ENCODE measurements at regions not wholly inside any gene's neighbourhood (a gene's known extent, or its start where the extent isn't known, plus 50 kb on each side); places are given as distances from the start of the nearest gene placed in this dataset.

DNA sequence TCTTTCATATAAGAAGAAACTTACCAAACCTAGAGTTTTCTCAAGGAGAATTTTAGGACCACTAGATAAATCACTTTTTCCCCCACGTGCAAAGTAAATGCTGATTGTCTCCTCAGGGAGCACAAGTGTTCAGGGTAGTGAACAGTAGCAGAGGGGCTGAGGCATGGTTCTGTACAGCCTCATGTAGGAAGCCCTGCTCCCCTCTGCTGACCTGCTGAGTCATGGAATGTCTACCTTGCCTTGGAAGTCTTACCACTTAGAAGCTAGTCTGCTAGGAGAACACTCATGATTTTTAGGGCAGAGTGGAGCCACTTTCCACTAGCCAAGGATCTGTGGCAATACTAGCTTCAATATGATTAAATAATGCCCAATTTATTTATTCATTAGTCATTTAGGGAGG, 2120.6 kb upstream of the RAG2 start:
- Histone ChIP-seq H3K27me3 (ENCODE audit: control insufficient read depth, insufficient read depth, low read length) (no peaks in the 10 kb centered on the region), H3K9me3 (ENCODE audit: control insufficient read depth, insufficient read depth, low read length) (no peaks in the 10 kb centered on the region), H3K4me3 (ENCODE audit: low read depth, low read length) (no peak overlapping the region), H3K27ac (ENCODE audit: low read depth, low read length) (no peak overlapping the region)
- TF ChIP-seq, protein P1, sequence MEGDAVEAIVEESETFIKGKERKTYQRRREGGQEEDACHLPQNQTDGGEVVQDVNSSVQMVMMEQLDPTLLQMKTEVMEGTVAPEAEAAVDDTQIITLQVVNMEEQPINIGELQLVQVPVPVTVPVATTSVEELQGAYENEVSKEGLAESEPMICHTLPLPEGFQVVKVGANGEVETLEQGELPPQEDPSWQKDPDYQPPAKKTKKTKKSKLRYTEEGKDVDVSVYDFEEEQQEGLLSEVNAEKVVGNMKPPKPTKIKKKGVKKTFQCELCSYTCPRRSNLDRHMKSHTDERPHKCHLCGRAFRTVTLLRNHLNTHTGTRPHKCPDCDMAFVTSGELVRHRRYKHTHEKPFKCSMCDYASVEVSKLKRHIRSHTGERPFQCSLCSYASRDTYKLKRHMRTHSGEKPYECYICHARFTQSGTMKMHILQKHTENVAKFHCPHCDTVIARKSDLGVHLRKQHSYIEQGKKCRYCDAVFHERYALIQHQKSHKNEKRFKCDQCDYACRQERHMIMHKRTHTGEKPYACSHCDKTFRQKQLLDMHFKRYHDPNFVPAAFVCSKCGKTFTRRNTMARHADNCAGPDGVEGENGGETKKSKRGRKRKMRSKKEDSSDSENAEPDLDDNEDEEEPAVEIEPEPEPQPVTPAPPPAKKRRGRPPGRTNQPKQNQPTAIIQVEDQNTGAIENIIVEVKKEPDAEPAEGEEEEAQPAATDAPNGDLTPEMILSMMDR (IDR thresholded peaks at IDR 0.05; ENCODE audit: low read depth, low read length) = no peak
- POLR2A ChIA-PET = no interaction called here
- CTCF ChIA-PET = no interaction called here
- no peak for DNase-seq (ENCODE audit: low read depth, low spot score)

GRCh38 chr11:38718049-38718448, 2120.0 kb upstream of the RAG2 start:
- no peaks in the 10 kb centered on the region for H3K27me3 ChIP-seq (ENCODE audit: control insufficient read depth, insufficient read depth, low read length)
- no peak overlapping the region for H3K4me3 ChIP-seq (ENCODE audit: low read depth, low read length)
- CTCF ChIA-PET = no interaction called here
- POLR2A ChIA-PET = no interaction called here
- H3K27ac ChIP-seq (ENCODE audit: low read depth, low read length) = no peak overlapping the region
- TF ChIP-seq, protein P1 (IDR thresholded peaks at IDR 0.05; ENCODE audit: low read depth, low read length) = no peak
- H3K9me3 ChIP-seq (ENCODE audit: control insufficient read depth, insufficient read depth, low read length) = no peaks in the 10 kb centered on the region
- no peak for DNase-seq (ENCODE audit: low read depth, low spot score)

DNA sequence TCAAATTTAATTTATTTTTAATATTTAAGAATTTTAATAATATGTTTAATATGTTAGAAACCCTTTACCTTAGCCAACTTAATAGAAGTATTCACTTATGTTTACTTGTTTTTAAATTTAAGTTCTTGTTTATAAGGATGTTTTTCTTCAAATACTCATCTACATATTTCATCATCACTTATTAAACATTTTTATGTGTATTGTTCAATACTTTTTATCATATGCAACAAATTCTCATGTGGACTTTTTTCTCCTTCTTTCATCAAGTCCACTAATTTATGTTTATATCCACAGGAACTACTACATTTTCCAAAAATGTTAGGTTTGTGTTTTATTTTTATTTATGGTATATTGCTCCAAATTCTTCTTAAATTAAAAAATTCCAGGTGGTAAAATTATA, 2113.1 kb upstream of the RAG2 start:
- CTCF ChIA-PET = no interaction called here
- POLR2A ChIA-PET = no interaction called here
- Histone ChIP-seq H3K9me3 (ENCODE audit: control insufficient read depth, insufficient read depth, low read length) (no peaks in the 10 kb centered on the region), H3K27ac (ENCODE audit: low read depth, low read length) (no peak overlapping the region), H3K27me3 (ENCODE audit: control insufficient read depth, insufficient read depth, low read length) (no peaks in the 10 kb centered on the region), H3K4me3 (ENCODE audit: low read depth, low read length) (no peak overlapping the region)
- TF ChIP-seq, protein P1 (IDR thresholded peaks at IDR 0.05; ENCODE audit: low read depth, low read length) = no peak
- DNase-seq (ENCODE audit: low read depth, low spot score) = no peak

DNA sequence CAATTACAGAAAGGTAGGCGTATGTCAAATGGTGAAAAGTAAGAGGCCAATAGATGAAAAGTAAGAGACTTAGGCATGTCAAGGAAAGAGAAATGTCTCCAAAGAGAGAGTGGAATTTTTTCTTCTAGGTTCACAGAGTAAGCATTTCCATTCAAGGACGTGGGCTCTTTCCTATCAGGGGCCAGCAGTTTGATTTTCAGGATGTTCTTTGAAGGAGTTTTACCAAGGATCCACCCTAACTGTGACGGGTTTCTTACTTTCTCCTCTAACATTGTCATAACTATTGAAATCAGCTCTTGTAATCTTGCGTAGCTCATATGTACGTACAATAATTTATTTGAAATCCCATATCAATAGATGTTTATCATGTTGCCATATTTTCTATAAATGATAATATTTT, 2112.2 kb upstream of the RAG2 start:
- Histone ChIP-seq H3K27me3 (ENCODE audit: control insufficient read depth, insufficient read depth, low read length) (no peaks in the 10 kb centered on the region), H3K9me3 (ENCODE audit: control insufficient read depth, insufficient read depth, low read length) (no peaks in the 10 kb centered on the region), H3K4me3 (ENCODE audit: low read depth, low read length) (no peak overlapping the region), H3K27ac (ENCODE audit: low read depth, low read length) (no peak overlapping the region)
- ChIA-PET POLR2A (no interaction called here), CTCF (no interaction called here)
- DNase-seq (ENCODE audit: low read depth, low spot score) = no peak
- TF ChIP-seq, protein P1 (IDR thresholded peaks at IDR 0.05; ENCODE audit: low read depth, low read length) = no peak

GRCh38 chr11:38700111-38700510, 2102.1 kb upstream of the RAG2 start:
- Histone ChIP-seq H3K27ac (ENCODE audit: low read depth, low read length) (no peak overlapping the region), H3K27me3 (ENCODE audit: control insufficient read depth, insufficient read depth, low read length) (no peaks in the 10 kb centered on the region), H3K9me3 (ENCODE audit: control insufficient read depth, insufficient read depth, low read length) (no peaks in the 10 kb centered on the region; the same call in 1 of the 2 replicates), H3K4me3 (ENCODE audit: low read depth, low read length) (no peak overlapping the region)
- TF ChIP-seq, protein P1 (IDR thresholded peaks at IDR 0.05; ENCODE audit: low read depth, low read length) = no peak
- POLR2A ChIA-PET = no interaction called here
- CTCF ChIA-PET = no interaction called here
- DNase-seq (ENCODE audit: low read depth, low spot score) = no peak
